ENCODE measurements at regions not wholly inside any gene's neighbourhood (a gene's known extent, or its start where the extent isn't known, plus 50 kb on each side); places are given as distances from the start of the nearest gene placed in this dataset.

DNA sequence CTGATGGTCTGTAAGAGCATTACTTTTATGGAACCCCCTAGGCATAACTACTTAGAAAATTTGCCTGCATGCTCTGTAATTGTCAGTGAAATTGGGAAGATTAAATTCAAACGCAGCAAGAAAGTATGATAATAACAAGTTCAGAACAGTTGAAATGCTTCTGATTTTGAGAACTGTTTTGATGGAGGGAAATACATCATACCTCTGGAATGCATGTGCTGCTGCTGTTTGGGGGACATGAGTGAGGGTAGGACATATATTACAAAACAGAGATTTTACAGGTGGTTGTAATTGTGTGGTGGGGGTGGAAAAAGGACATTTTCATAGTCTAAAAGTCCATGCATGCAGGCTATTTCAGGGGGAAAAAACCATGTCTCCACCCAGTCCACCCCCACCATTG is 135.0 kb upstream of the DPH6 start (continued):
- TF ChIP-seq, protein P1, sequence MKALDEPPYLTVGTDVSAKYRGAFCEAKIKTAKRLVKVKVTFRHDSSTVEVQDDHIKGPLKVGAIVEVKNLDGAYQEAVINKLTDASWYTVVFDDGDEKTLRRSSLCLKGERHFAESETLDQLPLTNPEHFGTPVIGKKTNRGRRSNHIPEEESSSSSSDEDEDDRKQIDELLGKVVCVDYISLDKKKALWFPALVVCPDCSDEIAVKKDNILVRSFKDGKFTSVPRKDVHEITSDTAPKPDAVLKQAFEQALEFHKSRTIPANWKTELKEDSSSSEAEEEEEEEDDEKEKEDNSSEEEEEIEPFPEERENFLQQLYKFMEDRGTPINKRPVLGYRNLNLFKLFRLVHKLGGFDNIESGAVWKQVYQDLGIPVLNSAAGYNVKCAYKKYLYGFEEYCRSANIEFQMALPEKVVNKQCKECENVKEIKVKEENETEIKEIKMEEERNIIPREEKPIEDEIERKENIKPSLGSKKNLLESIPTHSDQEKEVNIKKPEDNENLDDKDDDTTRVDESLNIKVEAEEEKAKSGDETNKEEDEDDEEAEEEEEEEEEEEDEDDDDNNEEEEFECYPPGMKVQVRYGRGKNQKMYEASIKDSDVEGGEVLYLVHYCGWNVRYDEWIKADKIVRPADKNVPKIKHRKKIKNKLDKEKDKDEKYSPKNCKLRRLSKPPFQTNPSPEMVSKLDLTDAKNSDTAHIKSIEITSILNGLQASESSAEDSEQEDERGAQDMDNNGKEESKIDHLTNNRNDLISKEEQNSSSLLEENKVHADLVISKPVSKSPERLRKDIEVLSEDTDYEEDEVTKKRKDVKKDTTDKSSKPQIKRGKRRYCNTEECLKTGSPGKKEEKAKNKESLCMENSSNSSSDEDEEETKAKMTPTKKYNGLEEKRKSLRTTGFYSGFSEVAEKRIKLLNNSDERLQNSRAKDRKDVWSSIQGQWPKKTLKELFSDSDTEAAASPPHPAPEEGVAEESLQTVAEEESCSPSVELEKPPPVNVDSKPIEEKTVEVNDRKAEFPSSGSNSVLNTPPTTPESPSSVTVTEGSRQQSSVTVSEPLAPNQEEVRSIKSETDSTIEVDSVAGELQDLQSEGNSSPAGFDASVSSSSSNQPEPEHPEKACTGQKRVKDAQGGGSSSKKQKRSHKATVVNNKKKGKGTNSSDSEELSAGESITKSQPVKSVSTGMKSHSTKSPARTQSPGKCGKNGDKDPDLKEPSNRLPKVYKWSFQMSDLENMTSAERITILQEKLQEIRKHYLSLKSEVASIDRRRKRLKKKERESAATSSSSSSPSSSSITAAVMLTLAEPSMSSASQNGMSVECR (CRISPR knock-in tag; IDR thresholded peaks at IDR 0.05): no peak
- TF ChIP-seq RNF2 (IDR thresholded peaks at IDR 0.05) (no peak), TFAM (CRISPR knock-in tag; conservative IDR thresholded peaks at IDR 0.05) (no peak), RCOR1 (IDR thresholded peaks at IDR 0.05; ENCODE audit: borderline replicate concordance in 1 of 2, low read depth in 2 of 2, low read length in 2 of 2) (no peak)
- TF ChIP-seq, protein P2, sequence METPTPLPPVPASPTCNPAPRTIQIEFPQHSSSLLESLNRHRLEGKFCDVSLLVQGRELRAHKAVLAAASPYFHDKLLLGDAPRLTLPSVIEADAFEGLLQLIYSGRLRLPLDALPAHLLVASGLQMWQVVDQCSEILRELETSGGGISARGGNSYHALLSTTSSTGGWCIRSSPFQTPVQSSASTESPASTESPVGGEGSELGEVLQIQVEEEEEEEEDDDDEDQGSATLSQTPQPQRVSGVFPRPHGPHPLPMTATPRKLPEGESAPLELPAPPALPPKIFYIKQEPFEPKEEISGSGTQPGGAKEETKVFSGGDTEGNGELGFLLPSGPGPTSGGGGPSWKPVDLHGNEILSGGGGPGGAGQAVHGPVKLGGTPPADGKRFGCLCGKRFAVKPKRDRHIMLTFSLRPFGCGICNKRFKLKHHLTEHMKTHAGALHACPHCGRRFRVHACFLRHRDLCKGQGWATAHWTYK (CRISPR knock-in tag; IDR thresholded peaks at IDR 0.05): no peak

DNA sequence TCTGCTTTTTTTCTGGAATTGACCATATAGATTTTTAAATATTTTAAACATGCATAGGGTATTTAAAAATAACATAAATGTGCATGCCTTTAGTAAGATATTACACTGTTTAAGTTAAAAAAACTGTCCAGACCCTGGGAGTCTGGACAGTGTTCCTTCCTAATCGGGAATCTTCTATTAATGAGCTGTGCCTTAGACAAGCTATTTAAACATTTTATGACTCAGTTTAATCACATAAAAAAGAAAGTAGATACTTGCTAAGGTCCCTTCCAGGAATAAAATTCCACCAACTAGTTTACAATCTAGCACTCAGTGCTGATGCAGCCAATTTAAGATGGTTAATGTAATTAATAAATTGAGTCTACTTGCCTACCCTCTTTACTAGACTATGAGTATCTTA is 140.4 kb upstream of the DPH6 start:
- H3K27me3 ChIP-seq (ENCODE audit: control insufficient read depth in 2 of 2, insufficient read depth in 2 of 2, low read length in 2 of 2): no peaks in the 10 kb centered on the region
- H3K9ac ChIP-seq (ENCODE audit: insufficient read depth in 1 of 2, low read depth in 2 of 2, low read length in 2 of 2): no peak overlapping the region
- no peak overlapping the region for H3K27ac ChIP-seq (ENCODE audit: extremely low read depth, low read depth, low read length)
- DNase-seq (ENCODE audit: extremely low read depth in 1 of 4, low spot score in 3 of 4): no peak
- intact Hi-C loops (cut with micrococcal nuclease) (no loop called here), in situ Hi-C loops (cut with MboI) (no loop called here)
- H3K9me3 ChIP-seq (replicated peaks; ENCODE audit: control insufficient read depth, insufficient read depth, low read depth, low read length): no peaks in the 10 kb centered on the region
- FAIRE-seq: no peak
- H2AFZ ChIP-seq (ENCODE audit: low read depth, low read length): no peak overlapping the region
- no peaks in the 10 kb centered on the region for H3K79me2 ChIP-seq (ENCODE audit: control insufficient read depth, insufficient read depth, low read length)
- H3K9me1 ChIP-seq (ENCODE audit: control insufficient read depth, insufficient read depth, low read length): no peaks in the 10 kb centered on the region
- CTCF ChIA-PET (ENCODE audit: low intra/inter-chr PET ratio): no interaction called here
- no TSS peak for BruUV-seq (replicated peaks)
- ATAC-seq: no peak
- H3K4me2 ChIP-seq (ENCODE audit: insufficient read depth, low read length): no peak overlapping the region
- 0% methylated on average over 1 of the region's 1 CpG for WGBS (ENCODE audit: insufficient coverage, low coverage, missing lambda C conversion rate)
- H3K4me1 ChIP-seq (replicated peaks in 1 of 2; ENCODE audit: control insufficient read depth in 2 of 2, insufficient read depth in 2 of 2, low read length in 2 of 2): peaks cover 0 to 15% of the 10 kb centered on the region in 2 experiments; a peak in 3 of 5 replicates
- H4K20me1 ChIP-seq (replicated peaks; ENCODE audit: control insufficient read depth, insufficient read depth, low read length): no peaks in the 10 kb centered on the region
- no peak overlapping the region for H3K4me3 ChIP-seq
- no peaks in the 10 kb centered on the region for H3K36me3 ChIP-seq (ENCODE audit: control insufficient read depth, insufficient read depth, low read length)
- POLR2A ChIA-PET: interaction anchor here (0.6 kb wide), 1 partner anchor 857 kb away, joined by 3 read pairs; no protein-coding TSS in a partner anchor
- TF ChIP-seq, protein P3, sequence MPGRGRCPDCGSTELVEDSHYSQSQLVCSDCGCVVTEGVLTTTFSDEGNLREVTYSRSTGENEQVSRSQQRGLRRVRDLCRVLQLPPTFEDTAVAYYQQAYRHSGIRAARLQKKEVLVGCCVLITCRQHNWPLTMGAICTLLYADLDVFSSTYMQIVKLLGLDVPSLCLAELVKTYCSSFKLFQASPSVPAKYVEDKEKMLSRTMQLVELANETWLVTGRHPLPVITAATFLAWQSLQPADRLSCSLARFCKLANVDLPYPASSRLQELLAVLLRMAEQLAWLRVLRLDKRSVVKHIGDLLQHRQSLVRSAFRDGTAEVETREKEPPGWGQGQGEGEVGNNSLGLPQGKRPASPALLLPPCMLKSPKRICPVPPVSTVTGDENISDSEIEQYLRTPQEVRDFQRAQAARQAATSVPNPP (IDR thresholded peaks at IDR 0.05; ENCODE audit: borderline replicate concordance, insufficient read depth, insufficient read length): no peak
- TF ChIP-seq, protein P4, sequence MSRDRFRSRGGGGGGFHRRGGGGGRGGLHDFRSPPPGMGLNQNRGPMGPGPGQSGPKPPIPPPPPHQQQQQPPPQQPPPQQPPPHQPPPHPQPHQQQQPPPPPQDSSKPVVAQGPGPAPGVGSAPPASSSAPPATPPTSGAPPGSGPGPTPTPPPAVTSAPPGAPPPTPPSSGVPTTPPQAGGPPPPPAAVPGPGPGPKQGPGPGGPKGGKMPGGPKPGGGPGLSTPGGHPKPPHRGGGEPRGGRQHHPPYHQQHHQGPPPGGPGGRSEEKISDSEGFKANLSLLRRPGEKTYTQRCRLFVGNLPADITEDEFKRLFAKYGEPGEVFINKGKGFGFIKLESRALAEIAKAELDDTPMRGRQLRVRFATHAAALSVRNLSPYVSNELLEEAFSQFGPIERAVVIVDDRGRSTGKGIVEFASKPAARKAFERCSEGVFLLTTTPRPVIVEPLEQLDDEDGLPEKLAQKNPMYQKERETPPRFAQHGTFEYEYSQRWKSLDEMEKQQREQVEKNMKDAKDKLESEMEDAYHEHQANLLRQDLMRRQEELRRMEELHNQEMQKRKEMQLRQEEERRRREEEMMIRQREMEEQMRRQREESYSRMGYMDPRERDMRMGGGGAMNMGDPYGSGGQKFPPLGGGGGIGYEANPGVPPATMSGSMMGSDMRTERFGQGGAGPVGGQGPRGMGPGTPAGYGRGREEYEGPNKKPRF (IDR thresholded peaks at IDR 0.05; ENCODE audit: low read depth, low read length): no peak
- TF ChIP-seq, protein P5, sequence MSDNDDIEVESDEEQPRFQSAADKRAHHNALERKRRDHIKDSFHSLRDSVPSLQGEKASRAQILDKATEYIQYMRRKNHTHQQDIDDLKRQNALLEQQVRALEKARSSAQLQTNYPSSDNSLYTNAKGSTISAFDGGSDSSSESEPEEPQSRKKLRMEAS (CRISPR knock-in tag; IDR thresholded peaks at IDR 0.05): no peak
- TF ChIP-seq, protein P6, sequence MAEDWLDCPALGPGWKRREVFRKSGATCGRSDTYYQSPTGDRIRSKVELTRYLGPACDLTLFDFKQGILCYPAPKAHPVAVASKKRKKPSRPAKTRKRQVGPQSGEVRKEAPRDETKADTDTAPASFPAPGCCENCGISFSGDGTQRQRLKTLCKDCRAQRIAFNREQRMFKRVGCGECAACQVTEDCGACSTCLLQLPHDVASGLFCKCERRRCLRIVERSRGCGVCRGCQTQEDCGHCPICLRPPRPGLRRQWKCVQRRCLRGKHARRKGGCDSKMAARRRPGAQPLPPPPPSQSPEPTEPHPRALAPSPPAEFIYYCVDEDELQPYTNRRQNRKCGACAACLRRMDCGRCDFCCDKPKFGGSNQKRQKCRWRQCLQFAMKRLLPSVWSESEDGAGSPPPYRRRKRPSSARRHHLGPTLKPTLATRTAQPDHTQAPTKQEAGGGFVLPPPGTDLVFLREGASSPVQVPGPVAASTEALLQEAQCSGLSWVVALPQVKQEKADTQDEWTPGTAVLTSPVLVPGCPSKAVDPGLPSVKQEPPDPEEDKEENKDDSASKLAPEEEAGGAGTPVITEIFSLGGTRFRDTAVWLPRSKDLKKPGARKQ (CRISPR knock-in tag; IDR thresholded peaks at IDR 0.05): no peak
